ENCODE measurements at regions not wholly inside any gene's neighbourhood (a gene's known extent, or its start where the extent isn't known, plus 50 kb on each side); places are given as distances from the start of the nearest gene placed in this dataset.

DNA sequence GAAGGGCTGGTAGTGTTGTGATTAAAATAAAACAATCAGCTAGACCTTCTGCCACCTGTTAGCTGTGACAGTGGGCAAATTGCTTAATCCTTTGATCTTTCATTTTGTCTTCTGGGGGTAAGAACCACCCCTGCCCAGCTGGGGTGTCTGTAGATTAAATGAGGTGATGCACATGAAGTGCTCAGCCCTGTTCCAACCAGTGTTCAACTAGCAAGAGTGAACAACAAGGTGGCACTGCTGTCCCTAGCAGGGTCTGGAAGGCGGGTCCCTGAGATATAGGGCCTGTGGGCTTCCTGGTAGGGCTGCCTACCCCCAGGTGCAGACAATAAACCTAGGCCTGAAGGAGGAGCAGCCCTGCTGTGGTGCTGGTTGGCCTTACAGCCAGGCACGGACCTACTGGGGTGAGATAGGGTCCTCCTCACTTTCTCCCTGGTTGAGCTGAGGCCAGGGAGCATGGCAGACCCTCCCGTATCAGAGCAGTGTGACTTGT, 60.6 kb downstream of the ARL6IP4 start:
- Mint-ChIP-seq H3K36me3 (ENCODE audit: low read depth) (no peaks in the 10 kb centered on the region), H3K27ac (no peak overlapping the region), H3K4me3 (no peak overlapping the region), H3K27me3 (ENCODE audit: insufficient read depth, low read depth, poor library complexity) (peaks cover 6% of the 10 kb centered on the region), H3K9me3 (no peaks in the 10 kb centered on the region), H3K4me1 (no peaks in the 10 kb centered on the region)
- no peak for DNase-seq (ENCODE audit: low spot score)
- Histone ChIP-seq H4K20me1 (replicated peaks; ENCODE audit: insufficient read depth) (no peaks in the 10 kb centered on the region), H3F3A (replicated peaks; ENCODE audit: low read depth) (no peaks in the 10 kb centered on the region), H3K4me3 (no peak overlapping the region), H3K27ac (ENCODE audit: low read depth) (no peak overlapping the region), H2AFZ (no peak overlapping the region), H3K4me2 (no peak overlapping the region), H3K27me3 (ENCODE audit: insufficient read depth) (no peaks in the 10 kb centered on the region), H3K79me2 (replicated peaks; ENCODE audit: insufficient read depth) (no peaks in the 10 kb centered on the region), H3K9me2 (ENCODE audit: insufficient read depth) (no peaks in the 10 kb centered on the region), H3K36me3 (ENCODE audit: insufficient read depth) (no peaks in the 10 kb centered on the region), H3K4me1 (ENCODE audit: insufficient read depth) (no peaks in the 10 kb centered on the region)
- ATAC-seq: peak; percentile 46
- TF ChIP-seq JUNB (IDR thresholded peaks at IDR 0.05; ENCODE audit: unreplicated experiment) (no peak), NANOG (IDR thresholded peaks at IDR 0.05; ENCODE audit: borderline replicate concordance) (no peak), EZH2phosphoT487 (IDR thresholded peaks at IDR 0.05; ENCODE audit: unreplicated experiment) (no peak), EZH2 (IDR thresholded peaks at IDR 0.05; ENCODE audit: low read depth, unreplicated experiment) (no peak), STAT1 (IDR thresholded peaks at IDR 0.05; ENCODE audit: unreplicated experiment) (no peak), ZNF462 (CRISPR knock-in tag; IDR thresholded peaks at IDR 0.05) (no peak), ZNF331 (CRISPR knock-in tag; IDR thresholded peaks at IDR 0.05; ENCODE audit: low read depth) (no peak), POLR2AphosphoS5 (IDR thresholded peaks at IDR 0.05; ENCODE audit: low read depth) (no peak), ZNF114 (CRISPR knock-in tag; IDR thresholded peaks at IDR 0.05) (no peak), CREB1 (CRISPR knock-in tag; IDR thresholded peaks at IDR 0.05; ENCODE audit: low read depth) (no peak)
- TF ChIP-seq, protein P1, sequence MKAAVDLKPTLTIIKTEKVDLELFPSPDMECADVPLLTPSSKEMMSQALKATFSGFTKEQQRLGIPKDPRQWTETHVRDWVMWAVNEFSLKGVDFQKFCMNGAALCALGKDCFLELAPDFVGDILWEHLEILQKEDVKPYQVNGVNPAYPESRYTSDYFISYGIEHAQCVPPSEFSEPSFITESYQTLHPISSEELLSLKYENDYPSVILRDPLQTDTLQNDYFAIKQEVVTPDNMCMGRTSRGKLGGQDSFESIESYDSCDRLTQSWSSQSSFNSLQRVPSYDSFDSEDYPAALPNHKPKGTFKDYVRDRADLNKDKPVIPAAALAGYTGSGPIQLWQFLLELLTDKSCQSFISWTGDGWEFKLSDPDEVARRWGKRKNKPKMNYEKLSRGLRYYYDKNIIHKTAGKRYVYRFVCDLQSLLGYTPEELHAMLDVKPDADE (IDR thresholded peaks at IDR 0.05): no peak
- TF ChIP-seq, protein P2, sequence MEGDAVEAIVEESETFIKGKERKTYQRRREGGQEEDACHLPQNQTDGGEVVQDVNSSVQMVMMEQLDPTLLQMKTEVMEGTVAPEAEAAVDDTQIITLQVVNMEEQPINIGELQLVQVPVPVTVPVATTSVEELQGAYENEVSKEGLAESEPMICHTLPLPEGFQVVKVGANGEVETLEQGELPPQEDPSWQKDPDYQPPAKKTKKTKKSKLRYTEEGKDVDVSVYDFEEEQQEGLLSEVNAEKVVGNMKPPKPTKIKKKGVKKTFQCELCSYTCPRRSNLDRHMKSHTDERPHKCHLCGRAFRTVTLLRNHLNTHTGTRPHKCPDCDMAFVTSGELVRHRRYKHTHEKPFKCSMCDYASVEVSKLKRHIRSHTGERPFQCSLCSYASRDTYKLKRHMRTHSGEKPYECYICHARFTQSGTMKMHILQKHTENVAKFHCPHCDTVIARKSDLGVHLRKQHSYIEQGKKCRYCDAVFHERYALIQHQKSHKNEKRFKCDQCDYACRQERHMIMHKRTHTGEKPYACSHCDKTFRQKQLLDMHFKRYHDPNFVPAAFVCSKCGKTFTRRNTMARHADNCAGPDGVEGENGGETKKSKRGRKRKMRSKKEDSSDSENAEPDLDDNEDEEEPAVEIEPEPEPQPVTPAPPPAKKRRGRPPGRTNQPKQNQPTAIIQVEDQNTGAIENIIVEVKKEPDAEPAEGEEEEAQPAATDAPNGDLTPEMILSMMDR (conservative IDR thresholded peaks at IDR 0.05; ENCODE audit: low read depth in 2 of 2): no peak
- TF ChIP-seq, protein P3, sequence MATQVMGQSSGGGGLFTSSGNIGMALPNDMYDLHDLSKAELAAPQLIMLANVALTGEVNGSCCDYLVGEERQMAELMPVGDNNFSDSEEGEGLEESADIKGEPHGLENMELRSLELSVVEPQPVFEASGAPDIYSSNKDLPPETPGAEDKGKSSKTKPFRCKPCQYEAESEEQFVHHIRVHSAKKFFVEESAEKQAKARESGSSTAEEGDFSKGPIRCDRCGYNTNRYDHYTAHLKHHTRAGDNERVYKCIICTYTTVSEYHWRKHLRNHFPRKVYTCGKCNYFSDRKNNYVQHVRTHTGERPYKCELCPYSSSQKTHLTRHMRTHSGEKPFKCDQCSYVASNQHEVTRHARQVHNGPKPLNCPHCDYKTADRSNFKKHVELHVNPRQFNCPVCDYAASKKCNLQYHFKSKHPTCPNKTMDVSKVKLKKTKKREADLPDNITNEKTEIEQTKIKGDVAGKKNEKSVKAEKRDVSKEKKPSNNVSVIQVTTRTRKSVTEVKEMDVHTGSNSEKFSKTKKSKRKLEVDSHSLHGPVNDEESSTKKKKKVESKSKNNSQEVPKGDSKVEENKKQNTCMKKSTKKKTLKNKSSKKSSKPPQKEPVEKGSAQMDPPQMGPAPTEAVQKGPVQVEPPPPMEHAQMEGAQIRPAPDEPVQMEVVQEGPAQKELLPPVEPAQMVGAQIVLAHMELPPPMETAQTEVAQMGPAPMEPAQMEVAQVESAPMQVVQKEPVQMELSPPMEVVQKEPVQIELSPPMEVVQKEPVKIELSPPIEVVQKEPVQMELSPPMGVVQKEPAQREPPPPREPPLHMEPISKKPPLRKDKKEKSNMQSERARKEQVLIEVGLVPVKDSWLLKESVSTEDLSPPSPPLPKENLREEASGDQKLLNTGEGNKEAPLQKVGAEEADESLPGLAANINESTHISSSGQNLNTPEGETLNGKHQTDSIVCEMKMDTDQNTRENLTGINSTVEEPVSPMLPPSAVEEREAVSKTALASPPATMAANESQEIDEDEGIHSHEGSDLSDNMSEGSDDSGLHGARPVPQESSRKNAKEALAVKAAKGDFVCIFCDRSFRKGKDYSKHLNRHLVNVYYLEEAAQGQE (IDR thresholded peaks at IDR 0.05; ENCODE audit: unreplicated experiment): no peak
